GM19463 (cell line): ENCODE measurements at regions not wholly inside any gene's neighbourhood (a gene's known extent, or its start where the extent isn't known, plus 50 kb on each side); places are given as distances from the start of the nearest gene placed in this dataset.

Experiments
- ATAC-seq: cut with Tn5 transposase; IDR thresholded peaks from one replicate; pipeline ENCODE4 v1.9.1; 2021; ENCODE audit warnings: mild to moderate bottlenecking, moderate library complexity; ENCODE audit not compliant: unreplicated experiment

DNA sequence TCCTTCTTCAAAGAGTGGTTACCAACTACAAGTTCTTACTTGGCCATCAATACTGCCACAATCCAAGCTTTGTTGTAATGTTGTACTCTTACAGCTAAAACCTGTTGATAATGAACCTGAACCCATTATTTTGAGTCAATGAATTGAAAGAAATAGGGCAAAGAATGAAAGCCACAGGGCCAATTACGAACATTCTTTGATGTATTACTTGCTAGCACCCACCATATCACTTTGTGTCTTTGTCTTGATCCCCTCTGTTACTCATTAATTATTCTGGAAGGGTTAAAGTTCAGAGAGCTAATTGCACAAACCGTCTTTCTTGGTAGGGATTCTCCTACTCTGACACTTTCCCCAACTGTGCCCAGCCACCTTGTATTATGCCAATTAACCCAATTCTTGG is 53.2 kb upstream of the TFEC start:
- ATAC-seq: no peak

GRCh38 chr7:116086547-116087045 is 56.0 kb upstream of the TFEC start:
- no peak for ATAC-seq

DNA sequence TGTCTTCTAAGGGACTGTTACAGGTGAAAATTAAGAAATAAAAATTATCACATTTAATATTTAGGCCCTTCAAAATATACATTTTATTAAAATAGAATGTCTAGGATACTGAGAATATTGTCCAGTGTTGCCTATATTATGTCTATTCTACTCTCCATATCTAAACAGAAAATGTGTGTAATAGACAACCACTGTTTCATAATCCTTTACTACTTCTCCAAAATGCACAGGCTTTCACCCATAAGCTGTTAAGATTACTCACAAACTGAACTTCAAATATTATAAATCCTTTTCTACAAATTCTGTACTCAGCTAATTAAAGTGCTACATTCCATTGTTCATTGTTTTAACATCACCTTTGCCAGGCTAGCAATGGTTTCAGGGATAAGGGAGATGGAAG is 56.7 kb upstream of the TFEC start:
- ATAC-seq: no peak

DNA sequence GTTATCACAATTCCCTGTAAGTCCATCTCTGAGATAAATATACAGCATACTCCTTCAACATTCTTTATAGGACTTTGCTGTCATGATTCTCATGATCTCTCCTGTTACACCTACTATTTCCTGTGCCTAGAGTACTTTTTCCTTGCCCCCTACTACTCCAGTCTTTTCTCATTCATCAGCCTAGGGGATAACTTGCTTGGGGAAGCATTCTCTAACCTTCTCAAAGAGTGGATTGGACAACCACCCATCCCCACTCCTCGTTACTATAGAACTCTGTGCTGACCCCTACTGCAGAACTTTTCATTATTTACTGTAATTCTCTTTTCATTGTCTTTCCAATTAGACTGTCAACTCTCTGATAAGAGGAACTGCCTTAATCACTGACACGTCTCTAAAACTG is 57.4 kb upstream of the TFEC start:
- ATAC-seq: no peak

DNA sequence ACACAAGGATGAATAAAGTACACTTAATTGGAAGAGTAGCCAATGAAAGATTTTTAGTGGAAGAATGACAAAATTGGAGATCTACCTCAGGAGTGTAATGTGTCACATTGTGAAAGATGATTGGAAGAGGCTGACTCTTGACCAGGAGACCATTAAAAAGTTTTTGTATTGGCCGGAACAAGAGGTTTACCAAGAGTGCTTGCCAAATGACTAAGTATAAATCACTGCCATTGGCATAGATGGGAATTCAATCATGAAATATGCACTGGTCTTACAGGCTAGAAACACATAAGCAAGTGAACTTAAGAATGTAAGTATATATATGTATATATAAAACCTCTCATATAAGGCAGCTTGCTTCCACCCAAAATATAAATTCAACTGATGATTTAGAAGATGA is 58.7 kb upstream of the TFEC start:
- no peak for ATAC-seq

DNA sequence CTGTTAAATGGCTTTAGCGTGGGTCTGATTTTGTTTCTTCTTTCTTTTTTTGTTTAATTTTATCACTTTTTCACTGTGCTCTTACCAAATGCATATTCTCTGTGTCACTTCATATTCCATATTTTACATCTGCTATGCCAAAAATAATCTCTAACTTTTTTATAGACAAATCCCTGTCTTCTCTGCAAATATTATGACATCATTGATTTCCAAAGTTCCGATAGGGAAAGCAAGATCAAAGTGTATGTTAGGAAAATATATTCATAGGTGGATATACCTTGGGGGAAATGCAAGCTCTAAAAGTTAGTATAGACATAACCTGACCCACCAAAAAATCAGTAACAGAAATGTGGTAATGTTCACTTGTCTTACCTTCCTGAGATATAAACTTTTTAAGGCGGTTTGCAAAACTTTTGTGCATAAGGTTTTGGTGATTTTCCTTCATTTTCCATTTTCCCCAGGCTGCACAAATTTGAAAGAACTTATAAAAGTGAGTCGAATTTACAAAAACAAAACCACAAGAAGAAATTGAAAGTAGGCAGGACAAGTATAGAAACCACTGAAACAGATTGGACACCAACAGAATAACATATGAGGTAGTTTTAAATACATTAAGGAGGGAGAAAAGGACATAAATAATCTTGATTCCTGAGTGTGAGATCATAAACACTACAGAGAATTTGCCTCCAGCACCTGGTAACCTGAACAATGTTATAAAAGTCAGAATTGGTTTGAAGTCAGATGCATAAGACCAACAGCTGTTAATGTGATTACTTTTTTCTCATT is 63.1 kb upstream of the TFEC start:
- ATAC-seq: no peak

DNA sequence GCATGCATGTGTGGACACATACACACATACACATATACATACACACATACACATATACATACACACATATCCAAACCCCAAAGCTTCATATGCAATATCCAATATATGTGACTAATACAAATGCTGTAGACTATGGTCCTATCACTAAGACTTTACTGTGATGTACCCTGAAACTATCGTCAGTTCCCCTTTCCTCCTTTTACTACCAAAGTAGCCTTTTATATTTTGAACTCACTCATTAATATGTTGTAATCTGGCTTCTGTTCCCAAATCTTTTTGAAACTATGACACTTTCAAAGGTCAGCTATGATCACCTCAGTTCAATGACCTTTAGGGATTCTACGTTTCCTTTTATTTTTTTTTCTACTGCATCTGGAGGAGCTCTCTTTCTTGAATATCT is 64.8 kb upstream of the TFEC start:
- no peak for ATAC-seq

GRCh38 chr7:116097365-116098009 is 66.9 kb upstream of the TFEC start:
- ATAC-seq: no peak

DNA sequence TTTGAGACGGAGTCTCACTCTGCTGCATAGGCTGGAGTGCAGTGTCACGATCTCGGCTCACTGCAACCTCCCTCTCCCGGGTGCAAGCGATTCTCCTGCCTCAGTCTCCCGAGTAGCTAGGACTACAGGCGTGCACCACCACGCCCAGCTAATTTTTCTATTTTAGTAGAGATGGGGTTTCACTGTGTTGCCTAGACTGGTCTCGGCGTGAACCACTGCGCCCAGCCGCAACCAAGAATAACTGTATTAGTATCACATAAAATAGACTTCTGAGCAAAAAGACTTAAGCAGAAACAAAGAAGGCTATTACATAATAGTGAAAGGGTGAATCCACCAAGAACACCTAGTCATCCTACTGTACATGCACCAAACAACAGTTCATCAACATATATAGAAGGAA is 67.6 kb upstream of the TFEC start:
- no peak for ATAC-seq

GRCh38 chr7:116100626-116101025 is 70.1 kb upstream of the TFEC start:
- no peak for ATAC-seq

- ATAC-seq: no peak
Measured at GRCh38 chr7:116101704-116102103, 71.1 kb upstream of the TFEC start.

DNA sequence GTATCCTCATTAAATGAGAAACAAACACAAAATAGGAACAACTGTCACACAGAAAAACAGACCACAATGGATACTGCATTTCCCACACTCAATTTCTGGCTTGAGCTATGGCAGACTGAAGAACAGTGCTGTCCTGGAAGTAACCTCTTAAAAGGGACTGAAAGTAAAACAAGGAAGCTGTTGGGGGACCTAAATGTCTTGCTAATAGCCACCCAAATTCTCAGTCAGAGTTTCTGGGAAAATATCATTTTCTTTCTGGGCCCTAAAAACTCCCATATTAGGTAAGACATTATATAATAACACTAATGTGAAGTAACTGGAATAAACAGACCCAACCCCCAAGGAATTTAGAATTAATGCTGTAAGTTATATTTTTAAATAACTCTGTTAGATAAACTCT is 80.9 kb upstream of the TFEC start:
- no peak for ATAC-seq

- no peak for ATAC-seq
Measured at GRCh38 chr7:116113310-116113709, 82.7 kb upstream of the TFEC start.

- no peak for ATAC-seq
Measured at GRCh38 chr7:116120839-116121238, 89.5 kb upstream of the TES start.

DNA sequence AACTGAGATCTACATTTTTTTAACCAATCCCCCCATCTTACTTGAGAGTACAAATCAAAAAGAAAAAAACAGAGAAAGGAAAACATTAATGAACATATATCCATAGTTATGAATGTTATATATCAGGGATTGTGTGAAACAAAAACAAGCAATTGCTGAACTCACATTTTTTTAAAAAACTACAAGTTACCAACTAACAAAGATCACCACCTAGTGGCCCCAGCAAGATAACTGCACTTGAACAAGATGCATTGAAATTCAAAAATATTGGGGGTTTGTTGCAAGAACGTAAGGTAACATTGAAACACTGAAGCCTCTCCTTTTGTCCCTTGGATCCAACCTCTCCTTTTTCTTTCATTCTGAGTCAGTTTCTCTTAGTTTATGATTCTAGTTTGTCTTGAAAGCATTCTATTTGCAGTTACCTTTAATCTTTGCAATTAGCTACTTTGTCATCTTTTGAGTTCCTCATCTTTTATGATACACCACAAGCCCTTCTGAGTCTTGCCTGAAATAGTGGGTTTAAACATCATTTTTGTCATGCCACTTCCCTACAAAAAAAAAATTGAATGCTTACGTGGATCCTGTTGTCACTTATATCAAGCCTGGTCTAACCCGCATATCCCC is 87.3 kb upstream of the TES start:
- ATAC-seq: no peak

DNA sequence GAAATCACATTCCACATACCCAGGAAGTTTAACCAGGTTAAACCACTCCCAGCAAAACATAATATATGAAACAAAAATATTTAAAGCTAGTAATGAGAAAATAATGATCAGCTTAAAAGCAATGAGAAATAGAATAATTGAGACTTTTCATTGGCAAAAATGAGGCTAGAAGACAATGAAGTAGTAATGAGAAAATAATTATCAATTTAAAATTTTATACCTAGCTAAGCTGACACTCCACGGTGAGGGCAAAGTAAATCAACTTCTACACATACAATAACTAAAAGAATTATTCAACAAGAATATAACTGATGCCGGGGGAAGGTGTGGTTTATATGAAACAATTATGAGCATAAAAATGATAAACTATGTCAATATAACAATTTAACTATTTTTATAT is 82.2 kb upstream of the TES start:
- no peak for ATAC-seq

- ATAC-seq: no peak
Measured at GRCh38 chr7:116135306-116135705, 75.0 kb upstream of the TES start.

DNA sequence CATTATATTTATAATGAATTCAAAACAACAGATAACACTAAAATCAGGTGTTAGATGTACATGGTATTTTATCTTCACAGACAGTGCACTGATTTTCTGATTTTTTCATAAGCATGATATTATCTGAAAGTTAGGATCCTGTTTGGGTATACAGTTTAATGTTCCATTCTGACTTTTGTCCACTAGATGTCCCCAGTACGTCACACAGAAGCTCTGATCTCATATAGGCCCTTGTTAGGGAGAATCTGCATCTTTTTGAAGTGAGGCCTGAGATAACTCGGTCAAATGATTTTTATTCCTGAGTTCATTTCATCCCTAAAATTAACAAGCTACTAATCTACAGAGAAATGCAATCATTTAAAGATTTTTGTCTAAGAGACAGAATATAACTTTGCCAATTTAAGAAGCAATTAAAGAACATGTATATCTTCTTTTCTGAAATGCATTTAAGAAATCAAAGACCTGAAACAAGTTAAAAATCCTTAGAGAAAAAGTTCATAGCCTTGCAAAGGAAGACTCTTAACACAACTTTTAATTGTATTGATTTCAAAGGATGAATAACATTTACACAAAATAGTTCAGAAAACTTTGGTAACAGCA is 72.0 kb upstream of the TES start:
- peak; percentile 95 for ATAC-seq

- no peak for ATAC-seq
Measured at GRCh38 chr7:116139007-116139406, 71.3 kb upstream of the TES start.

DNA sequence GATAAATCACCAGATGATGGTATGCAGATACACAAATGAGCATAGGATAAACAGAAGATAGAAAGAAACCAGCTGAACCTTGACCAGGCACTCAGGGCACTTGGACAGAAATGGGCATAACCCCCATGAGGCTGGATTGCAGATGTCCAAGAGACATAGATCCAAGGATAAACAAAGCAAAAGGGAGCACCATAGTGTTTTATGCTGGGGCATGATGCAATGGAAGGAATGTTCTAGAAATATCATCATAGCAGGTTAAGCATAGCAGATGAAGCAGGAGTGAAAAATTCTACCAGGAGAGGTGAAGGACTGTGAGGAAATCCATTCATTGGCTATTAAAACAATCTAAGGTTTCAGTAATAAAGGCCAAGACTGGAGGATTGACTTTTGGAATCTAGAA is 70.5 kb upstream of the TES start:
- ATAC-seq: no peak

DNA sequence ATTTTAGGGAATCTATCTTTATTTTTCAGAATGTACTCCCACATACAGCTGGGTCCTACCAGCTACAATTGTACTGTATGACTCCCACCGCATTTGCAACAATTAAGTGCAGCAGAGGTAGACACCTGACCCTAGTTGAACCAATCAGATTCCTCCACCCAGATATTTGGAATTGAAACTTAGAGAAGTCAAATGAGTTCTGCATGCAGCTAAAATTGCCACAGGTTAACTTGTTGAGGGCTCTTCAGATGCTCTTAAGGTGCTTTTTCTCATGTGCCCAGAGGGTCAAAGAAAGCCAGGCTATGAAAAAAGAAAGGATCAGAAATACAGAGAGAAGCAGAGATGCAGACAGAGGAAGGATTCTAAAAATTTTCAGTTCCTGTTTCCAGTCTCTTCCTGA is 68.0 kb upstream of the TES start:
- ATAC-seq: no peak

DNA sequence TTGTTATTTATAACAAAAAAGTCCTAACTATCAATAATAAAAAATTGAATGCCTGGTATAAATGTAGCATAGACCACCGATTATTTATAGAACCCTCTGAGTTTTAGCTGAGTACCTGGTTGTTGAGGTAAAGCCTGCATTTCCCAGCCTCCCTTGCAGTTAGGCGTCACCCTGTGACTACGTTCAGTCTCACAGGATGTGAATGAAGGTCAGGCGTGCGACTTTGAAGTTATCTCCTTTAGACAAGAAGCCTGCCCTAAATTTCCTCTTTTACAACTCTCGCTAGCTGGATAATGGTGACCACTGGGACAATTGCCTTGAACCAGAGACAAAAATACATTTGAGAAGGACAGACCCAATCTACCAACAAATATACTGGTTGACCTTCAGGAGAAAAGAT is 67.5 kb upstream of the TES start:
- ATAC-seq: no peak
